ENCODE measurements at regions not wholly inside any gene's neighbourhood (a gene's known extent, or its start where the extent isn't known, plus 50 kb on each side); places are given as distances from the start of the nearest gene placed in this dataset.
"Not testable (repeated sequence)": the region's sequence is repeated elsewhere in the genome, so short reads cannot be mapped to it uniquely, and the experiment has no call there.

GRCh38 chr6:21341910-21342309, 251.6 kb upstream of the SOX4 start:
- Histone ChIP-seq H3K27me3 (ENCODE audit: control insufficient read depth in 3 of 3, insufficient read depth in 3 of 3, low read length in 3 of 3) (no peaks in the 10 kb centered on the region), H3K9me3 (ENCODE audit: control insufficient read depth in 2 of 2, insufficient read depth in 1 of 2, low read depth in 1 of 2, low read length in 1 of 2) (no peaks in the 10 kb centered on the region), H3K4me1 (ENCODE audit: control insufficient read depth in 3 of 3, insufficient read depth in 2 of 3, low read depth in 1 of 3, low read length in 2 of 3) (no peaks in the 10 kb centered on the region), H3K27ac (ENCODE audit: low read depth in 1 of 3, low read length in 2 of 3) (no peak overlapping the region), H3K36me3 (ENCODE audit: control insufficient read depth in 3 of 3, insufficient read depth in 2 of 3, low read depth in 1 of 3, low read length in 3 of 3) (no peaks in the 10 kb centered on the region), H3K4me3 (ENCODE audit: low read depth in 1 of 3, low read length in 3 of 3) (no peak overlapping the region)
- WGBS, 3 donors, result 58 to 64% (median 62%) methylated on average over 4 of the region's 4 CpGs
- DNase-seq (no peak), FAIRE-seq (no peak)

GRCh38 chr6:21342501-21342900, 251.1 kb upstream of the SOX4 start:
- no peaks in the 10 kb centered on the region for H3K9me3 ChIP-seq (ENCODE audit: control insufficient read depth in 2 of 2, insufficient read depth in 1 of 2, low read depth in 1 of 2, low read length in 1 of 2)
- no peaks in the 10 kb centered on the region for H3K4me1 ChIP-seq (ENCODE audit: control insufficient read depth in 3 of 3, insufficient read depth in 2 of 3, low read depth in 1 of 3, low read length in 2 of 3)
- no peak overlapping the region for H3K27ac ChIP-seq (ENCODE audit: low read depth in 1 of 3, low read length in 2 of 3)
- no peaks in the 10 kb centered on the region for H3K36me3 ChIP-seq (ENCODE audit: control insufficient read depth in 3 of 3, insufficient read depth in 2 of 3, low read depth in 1 of 3, low read length in 3 of 3)
- WGBS, 3 donors, result 72 to 85% (median 82%) methylated on average over 8 of the region's 8 CpGs
- FAIRE-seq, result no peak
- H3K4me3 ChIP-seq (ENCODE audit: low read depth in 1 of 3, low read length in 3 of 3), result no peak overlapping the region
- no peak for DNase-seq
- no peaks in the 10 kb centered on the region for H3K27me3 ChIP-seq (ENCODE audit: control insufficient read depth in 3 of 3, insufficient read depth in 3 of 3, low read length in 3 of 3)

GRCh38 chr6:21345704-21346103, 247.8 kb upstream of the SOX4 start:
- not testable (repeated sequence) for H3K36me3 ChIP-seq (ENCODE audit: control insufficient read depth in 3 of 3, insufficient read depth in 2 of 3, low read depth in 1 of 3, low read length in 3 of 3); H3K4me3 ChIP-seq (ENCODE audit: low read depth in 1 of 3, low read length in 3 of 3); FAIRE-seq; H3K27me3 ChIP-seq (ENCODE audit: control insufficient read depth in 3 of 3, insufficient read depth in 3 of 3, low read length in 3 of 3); H3K9me3 ChIP-seq (ENCODE audit: control insufficient read depth in 2 of 2, insufficient read depth in 1 of 2, low read depth in 1 of 2, low read length in 1 of 2); H3K4me1 ChIP-seq (ENCODE audit: control insufficient read depth in 3 of 3, insufficient read depth in 2 of 3, low read depth in 1 of 3, low read length in 2 of 3); DNase-seq; H3K27ac ChIP-seq (ENCODE audit: low read depth in 1 of 3, low read length in 2 of 3)
- 95 to 100% (median 100%) methylated on average over 1 of the region's 1 CpG for WGBS, 3 donors

GRCh38 chr6:21348146-21348503, 245.4 kb upstream of the SOX4 start:
- FAIRE-seq (no peak), DNase-seq (no peak)
- Histone ChIP-seq H3K4me3 (ENCODE audit: low read depth in 1 of 3, low read length in 3 of 3) (no peak overlapping the region), H3K4me1 (ENCODE audit: control insufficient read depth in 3 of 3, insufficient read depth in 2 of 3, low read depth in 1 of 3, low read length in 2 of 3) (no peaks in the 10 kb centered on the region), H3K27ac (ENCODE audit: low read depth in 1 of 3, low read length in 2 of 3) (no peak overlapping the region), H3K9me3 (ENCODE audit: control insufficient read depth in 2 of 2, insufficient read depth in 1 of 2, low read depth in 1 of 2, low read length in 1 of 2) (no peaks in the 10 kb centered on the region), H3K36me3 (ENCODE audit: control insufficient read depth in 3 of 3, insufficient read depth in 2 of 3, low read depth in 1 of 3, low read length in 3 of 3) (no peaks in the 10 kb centered on the region), H3K27me3 (ENCODE audit: control insufficient read depth in 3 of 3, insufficient read depth in 3 of 3, low read length in 3 of 3) (no peaks in the 10 kb centered on the region)
- 87 to 93% (median 88%) methylated on average over 7 of the region's 7 CpGs for WGBS, 3 donors

GRCh38 chr6:21348504-21349195, 244.9 kb upstream of the SOX4 start:
- FAIRE-seq (no peak), DNase-seq (no peak)
- Histone ChIP-seq H3K9me3 (ENCODE audit: control insufficient read depth in 2 of 2, insufficient read depth in 1 of 2, low read depth in 1 of 2, low read length in 1 of 2) (no peaks in the 10 kb centered on the region), H3K27me3 (ENCODE audit: control insufficient read depth in 3 of 3, insufficient read depth in 3 of 3, low read length in 3 of 3) (no peaks in the 10 kb centered on the region), H3K4me1 (ENCODE audit: control insufficient read depth in 3 of 3, insufficient read depth in 2 of 3, low read depth in 1 of 3, low read length in 2 of 3) (no peaks in the 10 kb centered on the region), H3K27ac (ENCODE audit: low read depth in 1 of 3, low read length in 2 of 3) (no peak overlapping the region), H3K4me3 (ENCODE audit: low read depth in 1 of 3, low read length in 3 of 3) (no peak overlapping the region), H3K36me3 (ENCODE audit: control insufficient read depth in 3 of 3, insufficient read depth in 2 of 3, low read depth in 1 of 3, low read length in 3 of 3) (no peaks in the 10 kb centered on the region)
- 61 to 77% (median 73%) methylated on average over 7 of the region's 7 CpGs for WGBS, 3 donors

GRCh38 chr6:21349834-21350233, 243.7 kb upstream of the SOX4 start:
- Histone ChIP-seq H3K9me3 (ENCODE audit: control insufficient read depth in 2 of 2, insufficient read depth in 1 of 2, low read depth in 1 of 2, low read length in 1 of 2) (no peaks in the 10 kb centered on the region), H3K36me3 (ENCODE audit: control insufficient read depth in 3 of 3, insufficient read depth in 2 of 3, low read depth in 1 of 3, low read length in 3 of 3) (no peaks in the 10 kb centered on the region), H3K27ac (ENCODE audit: low read depth in 1 of 3, low read length in 2 of 3) (no peak overlapping the region), H3K27me3 (ENCODE audit: control insufficient read depth in 3 of 3, insufficient read depth in 3 of 3, low read length in 3 of 3) (no peaks in the 10 kb centered on the region), H3K4me3 (ENCODE audit: low read depth in 1 of 3, low read length in 3 of 3) (no peak overlapping the region), H3K4me1 (ENCODE audit: control insufficient read depth in 3 of 3, insufficient read depth in 2 of 3, low read depth in 1 of 3, low read length in 2 of 3) (peaks cover 0 to 5% (median 0%) of the 10 kb centered on the region in 3 donors)
- DNase-seq (no peak), FAIRE-seq (no peak)
- WGBS, 3 donors, result 78 to 88% (median 85%) methylated on average over 3 of the region's 3 CpGs

- peaks cover 0 to 8% (median 0%) of the 10 kb centered on the region in 3 donors for H3K4me1 ChIP-seq (ENCODE audit: control insufficient read depth in 3 of 3, insufficient read depth in 2 of 3, low read depth in 1 of 3, low read length in 2 of 3)
- no peaks in the 10 kb centered on the region for H3K36me3 ChIP-seq (ENCODE audit: control insufficient read depth in 3 of 3, insufficient read depth in 2 of 3, low read depth in 1 of 3, low read length in 3 of 3)
- DNase-seq (no peak), FAIRE-seq (no peak)
- H3K27me3 ChIP-seq (ENCODE audit: control insufficient read depth in 3 of 3, insufficient read depth in 3 of 3, low read length in 3 of 3), result no peaks in the 10 kb centered on the region
- WGBS, 3 donors, result 78 to 90% (median 87%) methylated on average over 5 of the region's 5 CpGs
- H3K9me3 ChIP-seq (ENCODE audit: control insufficient read depth in 2 of 2, insufficient read depth in 1 of 2, low read depth in 1 of 2, low read length in 1 of 2), result no peaks in the 10 kb centered on the region
- H3K27ac ChIP-seq (ENCODE audit: low read depth in 1 of 3, low read length in 2 of 3), result no peak overlapping the region
- no peak overlapping the region for H3K4me3 ChIP-seq (ENCODE audit: low read depth in 1 of 3, low read length in 3 of 3)
Observed at GRCh38 chr6:21350926-21351325, 242.6 kb upstream of the SOX4 start.

GRCh38 chr6:21352131-21352530, 241.4 kb upstream of the SOX4 start:
- FAIRE-seq, result no peak

GRCh38 chr6:21354805-21355238, 238.7 kb upstream of the SOX4 start:
- DNase-seq, result peak; percentile 33 to 91
- FAIRE-seq, result no peak
- H3K27ac ChIP-seq (ENCODE audit: low read depth in 1 of 3, low read length in 2 of 3), result peak overlapping the region in 1 of 3 donors; percentile 65
- WGBS, 3 donors, result 21 to 54% (median 46%) methylated on average over 3 of the region's 3 CpGs
- H3K4me3 ChIP-seq (ENCODE audit: low read depth in 1 of 3, low read length in 3 of 3), result no peak overlapping the region
- H3K9me3 ChIP-seq (ENCODE audit: control insufficient read depth in 2 of 2, insufficient read depth in 1 of 2, low read depth in 1 of 2, low read length in 1 of 2), result peaks cover 0 to 6% of the 10 kb centered on the region in 2 donors
- no peaks in the 10 kb centered on the region for H3K36me3 ChIP-seq (ENCODE audit: control insufficient read depth in 3 of 3, insufficient read depth in 2 of 3, low read depth in 1 of 3, low read length in 3 of 3)
- H3K27me3 ChIP-seq (ENCODE audit: control insufficient read depth in 3 of 3, insufficient read depth in 3 of 3, low read length in 3 of 3), result no peaks in the 10 kb centered on the region
- peaks cover 0 to 8% (median 0%) of the 10 kb centered on the region in 3 donors for H3K4me1 ChIP-seq (ENCODE audit: control insufficient read depth in 3 of 3, insufficient read depth in 2 of 3, low read depth in 1 of 3, low read length in 2 of 3)

More at GRCh38 chr6:21352131-21352530, 241.4 kb upstream of the SOX4 start:
- Histone ChIP-seq H3K4me3 (ENCODE audit: low read depth in 1 of 3, low read length in 3 of 3) (no peak overlapping the region), H3K9me3 (ENCODE audit: control insufficient read depth in 2 of 2, insufficient read depth in 1 of 2, low read depth in 1 of 2, low read length in 1 of 2) (no peaks in the 10 kb centered on the region), H3K27me3 (ENCODE audit: control insufficient read depth in 3 of 3, insufficient read depth in 3 of 3, low read length in 3 of 3) (no peaks in the 10 kb centered on the region), H3K4me1 (ENCODE audit: control insufficient read depth in 3 of 3, insufficient read depth in 2 of 3, low read depth in 1 of 3, low read length in 2 of 3) (peaks cover 0 to 8% (median 0%) of the 10 kb centered on the region in 3 donors), H3K27ac (ENCODE audit: low read depth in 1 of 3, low read length in 2 of 3) (no peak overlapping the region), H3K36me3 (ENCODE audit: control insufficient read depth in 3 of 3, insufficient read depth in 2 of 3, low read depth in 1 of 3, low read length in 3 of 3) (no peaks in the 10 kb centered on the region)
- no peak for DNase-seq
- 69 to 96% (median 95%) methylated on average over 2 of the region's 2 CpGs for WGBS, 3 donors
